HCT116 (cell line): ENCODE measurements at regions not wholly inside any gene's neighbourhood (a gene's known extent, or its start where the extent isn't known, plus 50 kb on each side); places are given as distances from the start of the nearest gene placed in this dataset.

Source experiments
- ATAC-seq: fragments of 200-7000 bp; cut with Tn5 transposase; 2 replicates; pipeline ENCODE4 v1.9.1; 2020; ENCODE audit warnings: mild to moderate bottlenecking, moderate library complexity
- BruUV-seq: library from RNA; stranded (reverse); fragments of 400-500 nt; replicated peaks from 2 replicates; lab custom pipeline; 2021; lab: Mats Ljungman, UMichigan
- CTCF ChIA-PET: fragments of 300-600 bp; sonication (Branson Sonifier 250); formaldehyde crosslinking; loops from one replicate; lab custom pipeline; 2021; ENCODE audit warnings: antibody characterized with exemption; lab: Charles Lee
- POLR2A ChIA-PET: fragments of 300-600, 350-600 bp; sonication (Branson Sonifier 250); formaldehyde crosslinking; loops from one replicate; lab custom pipeline; 2021; ENCODE audit warnings: antibody characterized with exemption; lab: Charles Lee
- RAD21 ChIA-PET, 2 experiments: fragments of 300-600 bp; sonication (Branson Sonifier 250); formaldehyde crosslinking; loops; one replicate each; lab custom pipeline; 2023; ENCODE audit warnings: low total read pairs in 2 of 2; ENCODE audit not compliant: uncharacterized antibody in 2 of 2, unreplicated experiment in 2 of 2, low non-redundant PET in 1 of 2; lab: Charles Lee
- DNase-seq: peaks from one replicate; pipeline ENCODE4 v3.0.0-alpha.2; 2010; ENCODE audit warnings: low read depth, low spot score
- H2AFZ ChIP-seq: fragments of 200-600 bp; shearing (Covaris generic), sonication (generic); 2 replicates; pipeline ENCODE4 v1.6.1; 2017; ENCODE audit warnings: low read depth, mixed run types, mixed read lengths, antibody characterized with exemption, low read length; ENCODE audit not compliant: poor library complexity, severe bottlenecking
- H3K27ac ChIP-seq: 2 replicates; pipeline ENCODE4 v1.5.1; 2012; ENCODE audit warnings: low read depth, low read length
- H3K27me3 ChIP-seq: fragments of 200-600 bp; sonication (generic); 2 replicates; pipeline ENCODE4 v1.6.1; 2016; ENCODE audit warnings: mixed run types, low read length, mixed read lengths; ENCODE audit not compliant: insufficient read depth
- H3K36me3 ChIP-seq, 2 experiments: fragments of 200-500 bp in 1 of 2; fragments of 200-600 bp in 1 of 2; sonication (Bioruptor generic) in 1 of 2; sonication (generic) in 1 of 2; 2 replicates each; pipeline versions ENCODE4 v1.5.1 to v1.6.1; 2014 to 2016; ENCODE audit warnings: low read length in 2 of 2, inconsistent platforms in 1 of 2, mixed read lengths in 1 of 2, mixed run types in 1 of 2; ENCODE audit not compliant: insufficient read depth in 2 of 2, control insufficient read depth in 1 of 2
- H3K4me1 ChIP-seq, 2 experiments: fragments of 200-600 bp in 1 of 2; sonication (generic) in 1 of 2; 2 replicates each; pipeline versions ENCODE4 v1.5.1 to v1.6.1; 2012 to 2017; ENCODE audit warnings: low read length in 2 of 2, inconsistent platforms in 1 of 2, mild to moderate bottlenecking in 1 of 2, mixed read lengths in 1 of 2, mixed run types in 1 of 2, moderate library complexity in 1 of 2; ENCODE audit not compliant: insufficient read depth in 2 of 2, control insufficient read depth in 1 of 2
- H3K4me2 ChIP-seq: fragments of 200-600 bp; sonication (generic); 2 replicates; pipeline ENCODE4 v1.6.1; 2017; ENCODE audit warnings: mixed run types, low read length, mixed read lengths
- H3K4me3 ChIP-seq, 2 experiments: fragments of 200-600 bp in 1 of 2; sonication (generic) in 1 of 2; replicated peaks in 1 of 2; 2 replicates each; pipeline ENCODE4 v1.5.1; 2011 to 2016; ENCODE audit warnings: low read length in 2 of 2, control low read depth in 1 of 2, low read depth in 1 of 2, mild to moderate bottlenecking in 1 of 2, mixed read lengths in 1 of 2, mixed run types in 1 of 2
- H3K79me2 ChIP-seq: fragments of 200-600 bp; sonication (generic); 2 replicates; pipeline ENCODE4 v1.6.1; 2017; ENCODE audit warnings: mild to moderate bottlenecking, mixed run types, low read length, moderate library complexity, mixed read lengths; ENCODE audit not compliant: insufficient read depth
- H3K9ac ChIP-seq: fragments of 200-600 bp; sonication (generic); 2 replicates; pipeline ENCODE4 v1.6.1; 2016; ENCODE audit warnings: low read length, mixed read lengths
- H3K9me2 ChIP-seq: fragments of 200-600 bp; sonication (generic), shearing (Covaris generic); 2 replicates; pipeline ENCODE4 v1.6.1; 2017; ENCODE audit warnings: mixed run types, mild to moderate bottlenecking, moderate library complexity; ENCODE audit not compliant: insufficient read depth
- H3K9me3 ChIP-seq, 2 experiments: fragments of 200-500 bp in 1 of 2; fragments of 200-600 bp in 1 of 2; sonication (Bioruptor generic) in 1 of 2; sonication (generic) in 1 of 2; 2 replicates each; pipeline ENCODE4 v1.6.1; 2014 to 2017; ENCODE audit warnings: low read length in 2 of 2, mixed read lengths in 2 of 2, inconsistent platforms in 1 of 2, low read depth in 1 of 2, mild to moderate bottlenecking in 1 of 2, mixed run types in 1 of 2, moderate library complexity in 1 of 2; ENCODE audit not compliant: control insufficient read depth in 1 of 2, insufficient read depth in 1 of 2
- H4K20me1 ChIP-seq: fragments of 200-600 bp; sonication (generic), shearing (Covaris generic); 2 replicates; pipeline ENCODE4 v1.6.1; 2017; ENCODE audit warnings: mixed run types, mild to moderate bottlenecking, moderate library complexity; ENCODE audit not compliant: insufficient read depth
- CBX3 ChIP-seq: IDR thresholded peaks from 2 replicates; pipeline ENCODE4 v1.6.1; 2012; ENCODE audit warnings: low read depth
- CEBPB ChIP-seq: IDR thresholded peaks from 2 replicates; pipeline ENCODE4 v1.6.1; 2012; ENCODE audit warnings: low read depth
- EGR1 ChIP-seq: IDR thresholded peaks from 2 replicates; pipeline ENCODE4 v1.6.1; 2012; ENCODE audit warnings: low read depth
- ELF1 ChIP-seq: IDR thresholded peaks from 2 replicates; pipeline ENCODE4 v1.6.1; 2012; ENCODE audit warnings: low read depth, borderline replicate concordance
- EZH2phosphoT487 ChIP-seq: fragments of 200-600 bp; IDR thresholded peaks from 2 replicates; pipeline ENCODE4 v1.6.1; 2018; ENCODE audit warnings: antibody characterized with exemption, borderline replicate concordance
- JUND ChIP-seq: IDR thresholded peaks from 2 replicates; pipeline ENCODE4 v1.6.1; 2012
- MAX ChIP-seq: IDR thresholded peaks from 2 replicates; pipeline ENCODE4 v1.6.1; 2012
- POLR2A ChIP-seq: IDR thresholded peaks from 2 replicates; pipeline ENCODE4 v1.7.0; 2011; ENCODE audit warnings: borderline replicate concordance; ENCODE audit not compliant: insufficient read depth, insufficient read length; ENCODE audit errors: extremely low read depth
- POLR2AphosphoS5 ChIP-seq: IDR thresholded peaks from 2 replicates; pipeline ENCODE4 v1.6.1; 2011; ENCODE audit warnings: mild to moderate bottlenecking, low read depth, low read length, moderate library complexity
- RAD21 ChIP-seq: IDR thresholded peaks from 2 replicates; pipeline ENCODE4 v1.6.1; 2012; ENCODE audit warnings: low read depth, mild to moderate bottlenecking
- SIN3A ChIP-seq: IDR thresholded peaks from 2 replicates; pipeline ENCODE4 v1.6.1; 2012; ENCODE audit warnings: low read depth
- SP1 ChIP-seq: IDR thresholded peaks from 2 replicates; pipeline ENCODE4 v1.6.1; 2012; ENCODE audit warnings: low read depth
- SRF ChIP-seq: IDR thresholded peaks from 2 replicates; pipeline ENCODE4 v1.6.1; 2012; ENCODE audit warnings: low read depth
- TCF7L2 ChIP-seq: IDR thresholded peaks from 2 replicates; pipeline ENCODE4 v1.7.0; 2011; ENCODE audit warnings: borderline replicate concordance, inconsistent platforms; ENCODE audit not compliant: insufficient read depth, insufficient read length; ENCODE audit errors: extremely low read depth
- YY1 ChIP-seq: IDR thresholded peaks from 2 replicates; pipeline ENCODE4 v1.6.1; 2011; ENCODE audit warnings: low read length, low read depth, moderate library complexity, mild to moderate bottlenecking; ENCODE audit not compliant: insufficient replicate concordance; ENCODE audit errors: extremely low read depth
- ZFX ChIP-seq: fragments of 450-650 bp; IDR thresholded peaks from 2 replicates; pipeline ENCODE4 v1.6.1; 2017
- ZNF274 ChIP-seq: fragments of 200-500 bp; sonication (Bioruptor generic); IDR thresholded peaks from 2 replicates; pipeline ENCODE4 v1.6.1; 2014; ENCODE audit warnings: mild to moderate bottlenecking, low read depth, low read length, inconsistent platforms
- intact Hi-C: fragments of 100-400 bp; cut with micrococcal nuclease; formaldehyde crosslinking; loops from 2 replicates; pipeline ENCODE4 v1.10.0; 2022
- TF ChIP-seq, protein P1 (sequence below): IDR thresholded peaks from 2 replicates; pipeline ENCODE4 v1.6.1; 2012
- TF ChIP-seq, protein P2 (sequence below): IDR thresholded peaks from 2 replicates; pipeline ENCODE4 v1.6.1; 2011; ENCODE audit warnings: mild to moderate bottlenecking, low read length, moderate library complexity; ENCODE audit not compliant: insufficient replicate concordance; ENCODE audit errors: extremely low read depth

- no peak overlapping the region for H3K27ac ChIP-seq
- no peaks in the 10 kb centered on the region for H3K36me3 ChIP-seq
- no TSS peak for BruUV-seq
- H4K20me1 ChIP-seq, result no peaks in the 10 kb centered on the region
- H3K9ac ChIP-seq, result no peak overlapping the region
- no peaks in the 10 kb centered on the region for H3K4me1 ChIP-seq
- DNase-seq, result no peak
- no peaks in the 10 kb centered on the region for H3K9me3 ChIP-seq
- no peak for ATAC-seq
- intact Hi-C loops, result no loop called here
- CTCF ChIA-PET, result no interaction called here
- no peak overlapping the region for H3K4me2 ChIP-seq
- H3K79me2 ChIP-seq, result no peaks in the 10 kb centered on the region
- H3K27me3 ChIP-seq, result no peaks in the 10 kb centered on the region
- no peak overlapping the region for H2AFZ ChIP-seq
- TF ChIP-seq TCF7L2 (no peak), SP1 (no peak), CEBPB (no peak), SIN3A (no peak), YY1 (no peak), MAX (no peak), POLR2AphosphoS5 (no peak), EZH2phosphoT487 (no peak), SRF (no peak)
- POLR2A ChIA-PET, result no interaction called here
- no peaks in the 10 kb centered on the region for H3K9me2 ChIP-seq
- no peak overlapping the region for H3K4me3 ChIP-seq
- RAD21 ChIA-PET, result no interaction called here
Observed at GRCh38 chr10:130372866-130373265, 236.7 kb downstream of the GLRX3 start.

DNA sequence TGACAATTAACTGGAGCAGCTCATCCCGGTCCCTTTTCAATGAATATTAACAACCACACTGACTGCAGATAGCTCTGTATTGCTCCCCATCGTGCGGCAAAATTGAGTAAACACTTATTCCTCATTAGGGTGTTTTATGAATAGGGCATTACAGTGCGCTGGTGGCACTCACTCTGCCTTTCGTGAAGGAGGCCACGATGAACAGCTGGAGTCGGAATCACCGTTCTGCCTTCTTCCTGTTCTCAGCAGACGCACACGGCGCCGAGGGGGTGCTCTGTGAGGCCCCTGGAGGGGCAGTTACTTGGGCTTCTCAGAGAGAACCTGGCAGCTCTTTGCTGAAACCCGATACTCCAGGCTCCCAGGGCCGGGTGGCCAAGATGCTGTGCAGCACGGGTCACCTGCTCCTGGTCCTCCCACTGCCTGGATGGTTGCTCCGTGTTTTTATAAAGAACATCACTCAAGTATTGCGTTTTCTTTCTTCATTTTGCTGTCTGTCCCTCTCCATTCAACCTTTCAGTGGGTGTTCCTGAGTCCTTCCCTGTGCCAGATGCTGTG lies 241.9 kb downstream of the GLRX3 start:
- TF ChIP-seq ELF1 (no peak), CBX3 (no peak), POLR2A (no peak), YY1 (no peak), SIN3A (no peak), TCF7L2 (no peak), RAD21 (no peak), EGR1 (no peak), JUND (no peak), SP1 (no peak), ZNF274 (no peak), CEBPB (no peak), ZFX (no peak), EZH2phosphoT487 (no peak)
- TF ChIP-seq, protein P1, sequence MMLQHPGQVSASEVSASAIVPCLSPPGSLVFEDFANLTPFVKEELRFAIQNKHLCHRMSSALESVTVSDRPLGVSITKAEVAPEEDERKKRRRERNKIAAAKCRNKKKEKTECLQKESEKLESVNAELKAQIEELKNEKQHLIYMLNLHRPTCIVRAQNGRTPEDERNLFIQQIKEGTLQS, result no peak
- TF ChIP-seq, protein P2, sequence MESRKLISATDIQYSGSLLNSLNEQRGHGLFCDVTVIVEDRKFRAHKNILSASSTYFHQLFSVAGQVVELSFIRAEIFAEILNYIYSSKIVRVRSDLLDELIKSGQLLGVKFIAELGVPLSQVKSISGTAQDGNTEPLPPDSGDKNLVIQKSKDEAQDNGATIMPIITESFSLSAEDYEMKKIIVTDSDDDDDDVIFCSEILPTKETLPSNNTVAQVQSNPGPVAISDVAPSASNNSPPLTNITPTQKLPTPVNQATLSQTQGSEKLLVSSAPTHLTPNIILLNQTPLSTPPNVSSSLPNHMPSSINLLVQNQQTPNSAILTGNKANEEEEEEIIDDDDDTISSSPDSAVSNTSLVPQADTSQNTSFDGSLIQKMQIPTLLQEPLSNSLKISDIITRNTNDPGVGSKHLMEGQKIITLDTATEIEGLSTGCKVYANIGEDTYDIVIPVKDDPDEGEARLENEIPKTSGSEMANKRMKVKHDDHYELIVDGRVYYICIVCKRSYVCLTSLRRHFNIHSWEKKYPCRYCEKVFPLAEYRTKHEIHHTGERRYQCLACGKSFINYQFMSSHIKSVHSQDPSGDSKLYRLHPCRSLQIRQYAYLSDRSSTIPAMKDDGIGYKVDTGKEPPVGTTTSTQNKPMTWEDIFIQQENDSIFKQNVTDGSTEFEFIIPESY, result no peak
- ChIA-PET CTCF (no interaction called here), POLR2A (no interaction called here), RAD21 (no interaction called here)
- no peak overlapping the region for H3K4me3 ChIP-seq
- H4K20me1 ChIP-seq, result no peaks in the 10 kb centered on the region
- H3K4me2 ChIP-seq, result no peak overlapping the region
- no peaks in the 10 kb centered on the region for H3K27me3 ChIP-seq
- no TSS peak for BruUV-seq
- H3K9me3 ChIP-seq, result no peaks in the 10 kb centered on the region
- no peaks in the 10 kb centered on the region for H3K36me3 ChIP-seq
- H3K4me1 ChIP-seq, result no peaks in the 10 kb centered on the region
- no peak overlapping the region for H2AFZ ChIP-seq
- H3K27ac ChIP-seq, result no peak overlapping the region
- no peak overlapping the region for H3K9ac ChIP-seq
- no peak for ATAC-seq
- intact Hi-C loops, result no loop called here
- H3K79me2 ChIP-seq, result no peaks in the 10 kb centered on the region
- DNase-seq, result no peak
- no peaks in the 10 kb centered on the region for H3K9me2 ChIP-seq
